Body of pancreas (tissue), 4 donors: ENCODE measurements at regions not wholly inside any gene's neighbourhood (a gene's known extent, or its start where the extent isn't known, plus 50 kb on each side); places are given as distances from the start of the nearest gene placed in this dataset.

Experiments used
- ATAC-seq: fragments of 150-250 bp; one replicate; pipeline ENCODE4 v1.9.1; 2016
- DNase-seq, 4 donors: peaks; one replicate each; pipeline ENCODE4 v3.0.0-alpha.2; 2019
- H3K27ac ChIP-seq, 4 donors: fragments of 200-600 bp; sonication (generic); 1 replicate in 3 of 4; 2 replicates in 1 of 4; pipeline versions ENCODE4 v1.5.1 to v1.6.1; 2016 to 2019; ENCODE audit warnings: mild to moderate bottlenecking in 1 of 4, mixed read lengths in 1 of 4, moderate library complexity in 1 of 4
- H3K27me3 ChIP-seq, 2 donors: fragments of 200-600 bp; sonication (generic); one replicate each; pipeline ENCODE4 v1.6.0; 2016; ENCODE audit warnings: mild to moderate bottlenecking in 1 of 2
- H3K36me3 ChIP-seq, 2 donors: fragments of 200-600 bp; sonication (generic); replicated peaks in 1 of 2; 2 replicates each; pipeline ENCODE4 v1.5.1; 2016; ENCODE audit warnings: low read depth in 2 of 2; ENCODE audit not compliant: insufficient read depth in 1 of 2
- H3K4me1 ChIP-seq: fragments of 200-600 bp; sonication (generic); one replicate; pipeline ENCODE4 v1.6.0; 2016
- H3K4me3 ChIP-seq, 2 donors: fragments of 200-600 bp; sonication (generic); 1 replicate in 1 of 2; 2 replicates in 1 of 2; pipeline ENCODE4 v1.5.1; 2016 to 2019
- H3K9me3 ChIP-seq, 3 donors: fragments of 200-600 bp; sonication (generic); 1 replicate in 2 of 3; 2 replicates in 1 of 3; pipeline ENCODE4 v1.5.1; 2016
- POLR2A ChIP-seq, 3 donors: fragments of 450-650 bp; IDR thresholded peaks; one replicate each; pipeline ENCODE4 v1.6.1; 2016; ENCODE audit warnings: antibody characterized with exemption in 3 of 3, mild to moderate bottlenecking in 2 of 3
- WGBS, 2 donors: methylation state at CpG; one replicate each; pipeline ENCODE4 v1.1.5; 2017; 5-methylcytosine and 5-hydroxymethylcytosine counted together
- intact Hi-C: fragments of 100-400 bp; cut with DNase I; formaldehyde crosslinking; loops from one replicate; pipeline ENCODE4 v1.15.1; 2023
- TF ChIP-seq, protein P1 (sequence below), 7 experiments: fragments of 450-650 bp in 4 of 7; fragments of 200-600 bp in 3 of 7; sonication (generic) in 3 of 7; IDR thresholded peaks; one replicate each; pipeline ENCODE4 v1.5.1; 2016 to 2019; ENCODE audit warnings: antibody characterized with exemption in 7 of 7

DNA sequence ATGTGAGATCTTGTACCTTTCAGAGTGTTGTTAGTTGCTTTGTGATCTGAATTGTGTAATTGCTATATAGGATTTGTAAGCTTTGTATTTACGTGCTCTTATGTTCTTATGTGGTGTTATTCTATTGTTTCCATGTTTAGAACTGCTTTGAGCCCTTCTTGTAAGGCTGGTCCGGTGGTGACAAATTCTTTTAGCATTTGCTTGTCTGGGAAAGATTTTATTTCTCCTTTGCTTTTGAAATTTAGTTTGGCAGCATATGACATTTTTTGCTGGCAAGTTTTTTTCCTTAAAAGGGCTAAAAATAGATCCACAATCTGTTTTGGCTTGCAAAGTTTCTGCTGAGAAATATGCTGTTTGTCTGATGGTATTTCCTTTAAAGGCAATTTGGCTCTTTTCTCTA is 1089.2 kb upstream of the PCDH9 start:
- Histone ChIP-seq H3K27ac (no peak overlapping the region), H3K27me3 (no peaks in the 10 kb centered on the region), H3K9me3 (peaks cover 0 to 3% (median 0%) of the 10 kb centered on the region in 3 donors), H3K4me3 (no peak overlapping the region), H3K36me3 (no peaks in the 10 kb centered on the region), H3K4me1 (no peaks in the 10 kb centered on the region)
- 69 to 73% methylated on average over 2 of the region's 2 CpGs for WGBS, 2 donors
- no peak for ATAC-seq
- no peak for DNase-seq
- intact Hi-C loops = no loop called here
- TF ChIP-seq, protein P1, sequence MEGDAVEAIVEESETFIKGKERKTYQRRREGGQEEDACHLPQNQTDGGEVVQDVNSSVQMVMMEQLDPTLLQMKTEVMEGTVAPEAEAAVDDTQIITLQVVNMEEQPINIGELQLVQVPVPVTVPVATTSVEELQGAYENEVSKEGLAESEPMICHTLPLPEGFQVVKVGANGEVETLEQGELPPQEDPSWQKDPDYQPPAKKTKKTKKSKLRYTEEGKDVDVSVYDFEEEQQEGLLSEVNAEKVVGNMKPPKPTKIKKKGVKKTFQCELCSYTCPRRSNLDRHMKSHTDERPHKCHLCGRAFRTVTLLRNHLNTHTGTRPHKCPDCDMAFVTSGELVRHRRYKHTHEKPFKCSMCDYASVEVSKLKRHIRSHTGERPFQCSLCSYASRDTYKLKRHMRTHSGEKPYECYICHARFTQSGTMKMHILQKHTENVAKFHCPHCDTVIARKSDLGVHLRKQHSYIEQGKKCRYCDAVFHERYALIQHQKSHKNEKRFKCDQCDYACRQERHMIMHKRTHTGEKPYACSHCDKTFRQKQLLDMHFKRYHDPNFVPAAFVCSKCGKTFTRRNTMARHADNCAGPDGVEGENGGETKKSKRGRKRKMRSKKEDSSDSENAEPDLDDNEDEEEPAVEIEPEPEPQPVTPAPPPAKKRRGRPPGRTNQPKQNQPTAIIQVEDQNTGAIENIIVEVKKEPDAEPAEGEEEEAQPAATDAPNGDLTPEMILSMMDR (IDR thresholded peaks at IDR 0.05) = no peak
- TF ChIP-seq POLR2A (IDR thresholded peaks at IDR 0.05) = no peak

DNA sequence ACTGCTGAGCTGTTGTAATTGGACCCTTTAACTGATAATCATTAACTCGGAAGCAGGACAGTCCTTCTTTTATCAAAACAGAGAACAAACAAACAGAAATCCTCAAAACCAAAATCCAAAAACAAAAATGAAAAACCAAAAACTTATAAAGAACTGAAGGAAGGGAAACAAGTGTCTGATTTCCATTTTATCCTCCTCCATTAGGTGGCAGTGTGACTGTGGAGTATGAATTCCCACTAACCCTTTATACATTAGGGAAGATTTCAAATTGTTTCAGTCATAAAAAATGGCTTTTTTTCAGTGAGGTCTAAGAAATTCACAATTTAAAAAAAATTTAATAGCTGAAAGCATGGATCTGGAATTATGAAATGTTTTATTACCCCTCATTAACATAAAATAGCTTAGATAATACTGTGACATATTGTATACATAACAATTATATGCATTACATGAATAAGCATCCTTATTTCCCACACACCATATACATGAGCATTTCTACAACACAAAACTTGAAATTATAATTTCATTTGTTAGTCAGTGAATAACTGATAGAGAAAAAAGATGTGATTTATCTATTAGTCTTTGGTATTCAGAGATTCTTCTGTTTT is 1074.3 kb upstream of the PCDH9 start:
- Histone ChIP-seq H3K9me3 (no peaks in the 10 kb centered on the region), H3K27me3 (no peaks in the 10 kb centered on the region), H3K27ac (no peak overlapping the region), H3K4me3 (no peak overlapping the region), H3K4me1 (no peaks in the 10 kb centered on the region), H3K36me3 (no peaks in the 10 kb centered on the region)
- DNase-seq (no peak), ATAC-seq (peak; percentile 50)
- intact Hi-C loops = no loop called here
- 5 to 8% methylated on average over 1 of the region's 1 CpG for whole genome bisulfite sequencing, 2 donors
- TF ChIP-seq, protein P1 (IDR thresholded peaks at IDR 0.05) = peak; percentile 27 to 68 (median 62)
- TF ChIP-seq POLR2A (IDR thresholded peaks at IDR 0.05) = no peak

DNA sequence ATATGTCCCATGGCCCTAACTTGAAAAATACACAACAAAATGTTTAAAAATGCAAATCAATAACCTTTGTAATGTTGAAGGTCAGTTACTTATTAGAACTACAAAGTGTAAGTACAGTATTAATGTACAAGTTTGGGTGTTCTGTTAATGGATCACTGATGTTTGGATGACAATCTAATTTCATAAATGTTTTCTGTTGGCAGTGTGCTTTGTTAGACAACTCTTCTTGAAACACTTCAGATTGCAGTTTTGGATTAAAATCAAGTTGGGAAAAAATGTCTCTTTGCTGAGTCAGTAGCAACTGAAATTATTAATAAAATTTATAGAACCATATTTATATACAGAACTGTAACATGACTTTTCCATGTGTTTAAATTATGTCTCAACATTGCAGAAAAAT is 1063.5 kb upstream of the PCDH9 start:
- TF ChIP-seq POLR2A (IDR thresholded peaks at IDR 0.05) = no peak
- TF ChIP-seq, protein P1 (IDR thresholded peaks at IDR 0.05) = no peak
- H3K4me1 ChIP-seq = no peaks in the 10 kb centered on the region
- no peaks in the 10 kb centered on the region for H3K27me3 ChIP-seq
- DNase-seq (no peak), ATAC-seq (no peak)
- H3K36me3 ChIP-seq = no peaks in the 10 kb centered on the region
- no peak overlapping the region for H3K4me3 ChIP-seq
- intact Hi-C loops = no loop called here
- H3K9me3 ChIP-seq = no peaks in the 10 kb centered on the region
- H3K27ac ChIP-seq = no peak overlapping the region

DNA sequence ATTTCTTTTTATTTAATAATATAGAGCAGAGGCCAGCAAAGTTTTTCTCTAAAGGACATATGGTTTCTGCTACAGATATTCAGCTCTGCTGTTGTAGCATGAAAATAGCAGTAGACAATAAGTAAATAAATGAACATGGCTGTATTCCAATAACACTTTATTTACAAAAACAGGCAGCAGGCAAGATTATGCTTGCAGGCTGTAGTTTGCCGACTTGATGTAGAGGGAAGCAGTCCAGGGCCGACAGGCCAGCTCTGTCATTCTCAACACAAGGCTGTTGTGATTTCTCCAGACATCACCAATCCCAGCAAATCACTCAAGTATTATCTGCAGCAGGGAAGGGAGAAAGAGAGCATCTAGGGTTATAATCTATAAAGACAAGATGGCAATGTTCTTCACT is 1062.5 kb upstream of the PCDH9 start:
- Histone ChIP-seq H3K4me1 (no peaks in the 10 kb centered on the region), H3K4me3 (no peak overlapping the region), H3K9me3 (no peaks in the 10 kb centered on the region), H3K27me3 (no peaks in the 10 kb centered on the region), H3K36me3 (no peaks in the 10 kb centered on the region), H3K27ac (no peak overlapping the region)
- no peak for DNase-seq
- ATAC-seq = no peak
- 13 to 14% methylated on average over 2 of the region's 2 CpGs for WGBS, 2 donors
- TF ChIP-seq, protein P1 (IDR thresholded peaks at IDR 0.05) = no peak
- no peak for TF ChIP-seq POLR2A (IDR thresholded peaks at IDR 0.05)
- intact Hi-C loops = no loop called here

DNA sequence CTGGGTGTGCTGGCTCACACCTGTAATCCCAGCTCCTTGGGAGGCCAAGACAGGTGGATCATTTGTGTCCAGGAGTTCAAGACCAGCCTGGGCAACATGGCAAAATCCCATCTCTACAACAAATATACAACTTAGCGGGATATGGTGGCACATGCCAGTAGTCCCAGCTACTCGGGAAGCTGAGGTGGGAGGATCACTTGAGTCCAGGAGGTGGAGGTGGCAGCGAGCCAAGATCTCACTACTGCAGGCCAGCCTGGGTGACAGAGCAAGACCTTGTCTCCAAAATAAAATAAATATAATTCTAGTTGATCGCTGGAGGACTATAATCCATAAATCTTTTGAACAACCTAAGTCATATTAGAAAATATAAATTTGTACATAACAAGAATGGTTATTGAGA is 1061.5 kb upstream of the PCDH9 start:
- TF ChIP-seq POLR2A (IDR thresholded peaks at IDR 0.05) = no peak
- TF ChIP-seq, protein P1 (IDR thresholded peaks at IDR 0.05) = no peak
- H3K27me3 ChIP-seq = no peaks in the 10 kb centered on the region
- DNase-seq = peak in 2 of 4 donors; percentile 18 to 49
- no peak overlapping the region for H3K4me3 ChIP-seq
- intact Hi-C loops = no loop called here
- no peaks in the 10 kb centered on the region for H3K4me1 ChIP-seq
- no peaks in the 10 kb centered on the region for H3K9me3 ChIP-seq
- H3K27ac ChIP-seq = no peak overlapping the region
- ATAC-seq = no peak
- no peaks in the 10 kb centered on the region for H3K36me3 ChIP-seq
- 62 to 67% methylated on average over 4 of the region's 4 CpGs for WGBS, 2 donors
